ENCODE measurements at regions not wholly inside any gene's neighbourhood (a gene's known extent, or its start where the extent isn't known, plus 50 kb on each side); places are given as distances from the start of the nearest gene placed in this dataset.

- no peak overlapping the region for H3K4me3 ChIP-seq (ENCODE audit: low read depth, low read length)
- no peak for TF ChIP-seq CTCF (IDR thresholded peaks at IDR 0.05; ENCODE audit: insufficient read depth, low read depth, low read length, missing control alignments)
- no peak for DNase-seq (ENCODE audit: low read depth)
Measured at GRCh38 chr20:56945057-56945456, 316.0 kb downstream of the TFAP2C start.

GRCh38 chr20:56945901-56946300 lies 316.8 kb downstream of the TFAP2C start:
- no peak overlapping the region for H3K4me3 ChIP-seq (ENCODE audit: low read depth, low read length)
- TF ChIP-seq CTCF (IDR thresholded peaks at IDR 0.05; ENCODE audit: insufficient read depth, low read depth, low read length, missing control alignments), result no peak
- DNase-seq (ENCODE audit: low read depth), result no peak

GRCh38 chr20:56949318-56949717 lies 317.1 kb downstream of the BMP7 start:
- DNase-seq (ENCODE audit: low read depth), result peak; percentile 4
- no peak overlapping the region for H3K4me3 ChIP-seq (ENCODE audit: low read depth, low read length)
- no peak for TF ChIP-seq CTCF (IDR thresholded peaks at IDR 0.05; ENCODE audit: insufficient read depth, low read depth, low read length, missing control alignments)

GRCh38 chr20:56952258-56953047 lies 314.0 kb downstream of the BMP7 start:
- no peak for TF ChIP-seq CTCF (IDR thresholded peaks at IDR 0.05; ENCODE audit: insufficient read depth, low read depth, low read length, missing control alignments)
- no peak overlapping the region for H3K4me3 ChIP-seq (ENCODE audit: low read depth, low read length)
- DNase-seq (ENCODE audit: low read depth), result no peak

GRCh38 chr20:56953048-56953586 lies 313.3 kb downstream of the BMP7 start:
- no peak for DNase-seq (ENCODE audit: low read depth)
- H3K4me3 ChIP-seq (ENCODE audit: low read depth, low read length), result no peak overlapping the region
- no peak for TF ChIP-seq CTCF (IDR thresholded peaks at IDR 0.05; ENCODE audit: insufficient read depth, low read depth, low read length, missing control alignments)

- no peak for DNase-seq (ENCODE audit: low read depth)
- TF ChIP-seq CTCF (IDR thresholded peaks at IDR 0.05; ENCODE audit: insufficient read depth, low read depth, low read length, missing control alignments), result no peak
Measured at GRCh38 chr20:56954797-56955196, 311.6 kb downstream of the BMP7 start.

GRCh38 chr20:56955680-56956079 lies 310.8 kb downstream of the BMP7 start:
- H3K4me3 ChIP-seq (ENCODE audit: low read depth, low read length), result no peak overlapping the region
- DNase-seq (ENCODE audit: low read depth), result no peak
- no peak for TF ChIP-seq CTCF (IDR thresholded peaks at IDR 0.05; ENCODE audit: insufficient read depth, low read depth, low read length, missing control alignments)

More at GRCh38 chr20:56954797-56955196, 311.6 kb downstream of the BMP7 start:
- no peak overlapping the region for H3K4me3 ChIP-seq (ENCODE audit: low read depth, low read length)
